Neural progenitor cell (in vitro differentiated cells): ENCODE measurements at regions not wholly inside any gene's neighbourhood (a gene's known extent, or its start where the extent isn't known, plus 50 kb on each side); places are given as distances from the start of the nearest gene placed in this dataset.
"Not testable (repeated sequence)": the region's sequence is repeated elsewhere in the genome, so short reads cannot be mapped to it uniquely, and the experiment has no call there.

Source experiments
- DNase-seq: peaks from one replicate; pipeline ENCODE4 v3.0.0-alpha.2; 2016; ENCODE audit warnings: low spot score
- H2AFZ ChIP-seq: fragments of 200-600 bp; sonication (generic); replicated peaks from 2 replicates; pipeline ENCODE4 v1.6.1; 2016; ENCODE audit warnings: antibody characterized with exemption
- H3F3A ChIP-seq: fragments of 200-600 bp; sonication (generic); 2 replicates; pipeline ENCODE4 v1.6.1; 2016; ENCODE audit warnings: antibody characterized with exemption, low read depth
- H3K27ac ChIP-seq: fragments of 200-600 bp; sonication (generic); 2 replicates; pipeline ENCODE4 v1.5.1; 2016; ENCODE audit warnings: mild to moderate bottlenecking
- H3K27me3 ChIP-seq: fragments of 200-600 bp; sonication (generic); 2 replicates; pipeline ENCODE4 v1.6.1; 2016; ENCODE audit warnings: mild to moderate bottlenecking, moderate library complexity
- H3K36me3 ChIP-seq: fragments of 200-600 bp; sonication (generic); 2 replicates; pipeline ENCODE4 v1.5.1; 2016
- H3K4me1 ChIP-seq: fragments of 200-600 bp; sonication (generic); 2 replicates; pipeline ENCODE4 v1.6.1; 2016; ENCODE audit warnings: mixed run types
- H3K4me2 ChIP-seq: fragments of 200-600 bp; sonication (generic); 2 replicates; pipeline ENCODE4 v1.6.1; 2016
- H3K4me3 ChIP-seq: fragments of 200-600 bp; sonication (generic); 2 replicates; pipeline ENCODE4 v1.5.1; 2016
- H3K79me2 ChIP-seq: fragments of 200-600 bp; sonication (generic); 2 replicates; pipeline ENCODE4 v1.6.1; 2016; ENCODE audit warnings: low read depth
- H3K9ac ChIP-seq: fragments of 200-600 bp; sonication (generic); 2 replicates; pipeline ENCODE4 v1.6.1; 2016
- H3K9me3 ChIP-seq: fragments of 200-600 bp; sonication (generic); 2 replicates; pipeline ENCODE4 v1.5.1; 2016; ENCODE audit warnings: low read depth
- H4K20me1 ChIP-seq: fragments of 200-600 bp; sonication (generic); 2 replicates; pipeline ENCODE4 v1.6.1; 2016; ENCODE audit warnings: low read depth
- H3K27ac Mint-ChIP-seq: 3 replicates; pipeline ENCODE4 v1.8.0; 2021; ENCODE audit warnings: mixed read lengths
- H3K27me3 Mint-ChIP-seq: 2 replicates; pipeline ENCODE4 v1.8.0; 2022; ENCODE audit warnings: low read depth, mild to moderate bottlenecking, inconsistent platforms, moderate library complexity, mixed read lengths; ENCODE audit not compliant: insufficient read depth
- H3K36me3 Mint-ChIP-seq: 3 replicates; pipeline ENCODE4 v1.8.0; 2021; ENCODE audit warnings: mixed read lengths
- H3K4me1 Mint-ChIP-seq: 3 replicates; pipeline ENCODE4 v1.8.0; 2021; ENCODE audit warnings: mixed read lengths
- H3K4me3 Mint-ChIP-seq: 3 replicates; pipeline ENCODE4 v1.8.0; 2021; ENCODE audit warnings: mild to moderate bottlenecking, moderate library complexity, mixed read lengths
- H3K9me3 Mint-ChIP-seq: 3 replicates; pipeline ENCODE4 v1.8.0; 2020; ENCODE audit warnings: mixed read lengths
- EZH2 ChIP-seq: fragments of 200-600 bp; sonication (generic); IDR thresholded peaks from 2 replicates; pipeline ENCODE4 v1.6.1; 2017; ENCODE audit warnings: antibody characterized with exemption, mild to moderate bottlenecking, moderate library complexity
- EZH2phosphoT487 ChIP-seq: fragments of 200-600 bp; sonication (generic); IDR thresholded peaks from 2 replicates; pipeline ENCODE4 v1.6.1; 2017; ENCODE audit warnings: antibody characterized with exemption
- TF ChIP-seq, protein P1 (sequence below): fragments of 200-600 bp; sonication (generic); IDR thresholded peaks from 2 replicates; pipeline ENCODE4 v1.5.1; 2017; ENCODE audit warnings: antibody characterized with exemption, mild to moderate bottlenecking

DNA sequence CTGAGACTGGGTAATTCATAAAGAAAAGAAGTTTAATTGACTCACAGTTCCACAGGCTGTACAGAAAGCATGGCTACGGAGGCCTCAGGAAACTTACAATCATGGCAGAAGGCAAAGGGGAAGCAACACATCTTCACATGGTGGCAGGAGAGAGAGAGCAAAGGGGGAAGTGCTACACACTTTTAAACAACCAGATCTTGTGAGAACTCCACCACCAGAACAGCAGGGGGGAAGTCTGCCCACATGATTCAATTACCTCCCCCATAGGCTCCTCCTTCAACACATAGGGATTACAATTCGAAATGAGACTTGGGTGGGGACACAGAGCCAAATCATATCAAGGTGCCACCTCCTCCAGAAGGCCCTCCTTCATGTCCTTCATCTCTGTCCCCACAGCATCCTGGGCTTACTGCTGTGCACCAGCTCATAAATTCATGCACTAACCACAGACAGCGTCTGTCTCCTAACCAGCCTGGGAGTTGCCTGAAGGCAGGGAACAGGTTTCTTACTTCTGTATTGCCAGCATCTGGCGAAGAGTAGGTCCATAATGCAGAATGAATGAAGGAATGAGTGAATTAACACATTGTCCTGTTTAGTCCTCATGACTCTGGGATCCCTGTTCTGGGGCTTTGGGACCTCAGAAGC lies 74.4 kb downstream of the WSB1 start:
- H3K27ac Mint-ChIP-seq: no peak overlapping the region
- Histone ChIP-seq H3K27me3 (no peaks in the 10 kb centered on the region), H3K9me3 (peaks cover 9% of the 10 kb centered on the region), H3F3A (no peaks in the 10 kb centered on the region), H3K4me1 (no peaks in the 10 kb centered on the region), H2AFZ (no peak overlapping the region), H3K36me3 (no peaks in the 10 kb centered on the region), H3K4me2 (no peak overlapping the region), H3K27ac (no peak overlapping the region), H3K79me2 (no peaks in the 10 kb centered on the region), H4K20me1 (no peaks in the 10 kb centered on the region), H3K4me3 (no peak overlapping the region), H3K9ac (no peak overlapping the region)
- peaks cover 11% of the 10 kb centered on the region for H3K4me1 Mint-ChIP-seq
- peaks cover 30% of the 10 kb centered on the region for H3K9me3 Mint-ChIP-seq
- TF ChIP-seq EZH2phosphoT487 (no peak), EZH2 (no peak)
- TF ChIP-seq, protein P1, sequence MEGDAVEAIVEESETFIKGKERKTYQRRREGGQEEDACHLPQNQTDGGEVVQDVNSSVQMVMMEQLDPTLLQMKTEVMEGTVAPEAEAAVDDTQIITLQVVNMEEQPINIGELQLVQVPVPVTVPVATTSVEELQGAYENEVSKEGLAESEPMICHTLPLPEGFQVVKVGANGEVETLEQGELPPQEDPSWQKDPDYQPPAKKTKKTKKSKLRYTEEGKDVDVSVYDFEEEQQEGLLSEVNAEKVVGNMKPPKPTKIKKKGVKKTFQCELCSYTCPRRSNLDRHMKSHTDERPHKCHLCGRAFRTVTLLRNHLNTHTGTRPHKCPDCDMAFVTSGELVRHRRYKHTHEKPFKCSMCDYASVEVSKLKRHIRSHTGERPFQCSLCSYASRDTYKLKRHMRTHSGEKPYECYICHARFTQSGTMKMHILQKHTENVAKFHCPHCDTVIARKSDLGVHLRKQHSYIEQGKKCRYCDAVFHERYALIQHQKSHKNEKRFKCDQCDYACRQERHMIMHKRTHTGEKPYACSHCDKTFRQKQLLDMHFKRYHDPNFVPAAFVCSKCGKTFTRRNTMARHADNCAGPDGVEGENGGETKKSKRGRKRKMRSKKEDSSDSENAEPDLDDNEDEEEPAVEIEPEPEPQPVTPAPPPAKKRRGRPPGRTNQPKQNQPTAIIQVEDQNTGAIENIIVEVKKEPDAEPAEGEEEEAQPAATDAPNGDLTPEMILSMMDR: no peak
- H3K27me3 Mint-ChIP-seq: peaks cover 16% of the 10 kb centered on the region
- DNase-seq: no peak
- no peak overlapping the region for H3K4me3 Mint-ChIP-seq
- H3K36me3 Mint-ChIP-seq: peaks cover under 1% of the 10 kb centered on the region

DNA sequence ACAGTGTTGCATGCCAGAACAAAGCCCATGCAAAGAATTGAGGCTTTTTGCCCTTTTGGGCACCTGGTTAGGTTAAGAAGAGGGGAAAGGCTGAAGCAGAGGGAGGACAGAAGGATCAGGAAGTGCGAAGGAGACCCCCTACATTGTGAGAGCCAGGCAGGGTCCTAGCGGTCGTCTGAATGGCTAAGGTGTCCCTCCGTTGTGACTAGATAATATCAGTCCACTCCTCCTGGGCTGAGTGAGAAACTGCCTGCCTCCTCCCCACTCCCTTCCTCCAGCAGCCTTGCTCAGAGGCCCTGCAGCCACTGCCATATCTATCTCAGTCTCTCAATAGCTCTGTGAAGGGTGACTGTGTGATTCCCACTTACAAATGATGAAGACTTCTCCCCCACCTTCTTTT lies 75.1 kb downstream of the WSB1 start:
- H3K36me3 Mint-ChIP-seq: peaks cover 4% of the 10 kb centered on the region

DNA sequence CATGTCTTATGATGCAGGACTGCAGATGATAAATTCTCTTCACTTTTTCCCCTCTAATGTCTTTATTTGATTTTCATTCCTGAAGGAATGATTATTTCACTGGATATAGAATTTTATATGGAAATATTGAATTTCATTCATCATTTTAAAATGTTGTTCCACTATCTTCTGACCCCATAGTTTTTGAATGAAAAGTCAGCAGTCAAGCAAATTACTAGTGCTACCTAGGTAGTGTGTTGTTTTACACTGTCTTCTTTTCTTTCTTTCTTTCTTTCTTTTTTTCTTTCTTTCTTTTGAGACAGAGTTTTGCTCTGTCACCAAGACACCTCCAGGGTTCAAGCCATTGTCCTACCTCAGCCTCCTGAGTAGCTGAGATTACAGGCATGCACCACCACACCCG lies 76.9 kb downstream of the WSB1 start:
- peaks cover 17% of the 10 kb centered on the region for H3K27me3 Mint-ChIP-seq
- H3K27ac ChIP-seq: no peak overlapping the region
- H2AFZ ChIP-seq: no peak overlapping the region
- H3K4me1 ChIP-seq: no peaks in the 10 kb centered on the region
- DNase-seq: no peak
- TF ChIP-seq, protein P1: no peak
- no peaks in the 10 kb centered on the region for H3F3A ChIP-seq
- no peaks in the 10 kb centered on the region for H4K20me1 ChIP-seq
- peaks cover 8% of the 10 kb centered on the region for H3K4me1 Mint-ChIP-seq
- no peak overlapping the region for H3K27ac Mint-ChIP-seq
- peaks cover 9% of the 10 kb centered on the region for H3K9me3 ChIP-seq
- H3K9ac ChIP-seq: no peak overlapping the region
- no peaks in the 10 kb centered on the region for H3K36me3 ChIP-seq
- no peaks in the 10 kb centered on the region for H3K79me2 ChIP-seq
- peaks cover 49% of the 10 kb centered on the region for H3K9me3 Mint-ChIP-seq
- H3K4me2 ChIP-seq: no peak overlapping the region
- H3K27me3 ChIP-seq: no peaks in the 10 kb centered on the region
- H3K36me3 Mint-ChIP-seq: peaks cover 4% of the 10 kb centered on the region
- H3K4me3 ChIP-seq: no peak overlapping the region
- no peak overlapping the region for H3K4me3 Mint-ChIP-seq

More for the DNA sequence above, 75.1 kb downstream of the WSB1 start:
- Histone ChIP-seq H3K36me3 (no peaks in the 10 kb centered on the region), H3K4me1 (no peaks in the 10 kb centered on the region), H3K9ac (no peak overlapping the region), H3K27ac (no peak overlapping the region), H3K79me2 (no peaks in the 10 kb centered on the region), H2AFZ (no peak overlapping the region), H3K4me3 (no peak overlapping the region), H4K20me1 (no peaks in the 10 kb centered on the region), H3F3A (no peaks in the 10 kb centered on the region), H3K4me2 (no peak overlapping the region), H3K9me3 (peaks cover 9% of the 10 kb centered on the region), H3K27me3 (no peaks in the 10 kb centered on the region)
- TF ChIP-seq EZH2 (no peak), EZH2phosphoT487 (no peak)
- TF ChIP-seq, protein P1: no peak
- Mint-ChIP-seq H3K9me3 (peaks cover 35% of the 10 kb centered on the region), H3K27ac (no peak overlapping the region), H3K4me1 (peaks cover 9% of the 10 kb centered on the region), H3K27me3 (peaks cover 16% of the 10 kb centered on the region), H3K4me3 (no peak overlapping the region)
- no peak for DNase-seq

DNA sequence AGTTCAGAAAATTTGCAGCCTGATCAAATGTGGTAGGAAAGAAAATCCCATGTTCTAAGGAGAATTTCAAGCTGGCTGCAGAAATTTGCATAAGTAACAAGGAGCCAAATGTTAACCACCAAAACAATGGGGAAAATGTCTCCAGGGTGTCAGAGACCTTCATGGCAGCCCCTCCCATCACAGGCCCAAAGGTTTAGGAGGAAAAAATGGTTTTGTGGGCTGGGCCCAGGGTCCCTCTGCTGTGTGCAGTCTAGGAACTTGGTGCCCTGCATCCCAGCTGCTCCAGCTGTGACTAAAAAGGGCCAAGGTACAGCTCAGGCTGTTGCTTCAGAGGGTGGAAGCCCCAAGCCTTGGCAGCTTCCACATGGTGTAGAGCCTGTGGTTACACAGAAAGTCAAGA lies 79.8 kb downstream of the WSB1 start:
- H3K9me3 Mint-ChIP-seq: peaks cover 50% of the 10 kb centered on the region
- not testable (repeated sequence) for H3K9me3 ChIP-seq, H3K27me3 ChIP-seq, H3K36me3 ChIP-seq, H3K4me1 ChIP-seq, H3K4me3 Mint-ChIP-seq, H3F3A ChIP-seq, H3K27ac ChIP-seq, H4K20me1 ChIP-seq, H3K9ac ChIP-seq, H3K36me3 Mint-ChIP-seq, H2AFZ ChIP-seq, H3K4me2 ChIP-seq, H3K79me2 ChIP-seq, H3K27ac Mint-ChIP-seq, DNase-seq, H3K4me3 ChIP-seq, H3K4me1 Mint-ChIP-seq
- peaks cover 13% of the 10 kb centered on the region for H3K27me3 Mint-ChIP-seq
